ENCODE measurements at regions not wholly inside any gene's neighbourhood (a gene's known extent, or its start where the extent isn't known, plus 50 kb on each side); places are given as distances from the start of the nearest gene placed in this dataset.

DNA sequence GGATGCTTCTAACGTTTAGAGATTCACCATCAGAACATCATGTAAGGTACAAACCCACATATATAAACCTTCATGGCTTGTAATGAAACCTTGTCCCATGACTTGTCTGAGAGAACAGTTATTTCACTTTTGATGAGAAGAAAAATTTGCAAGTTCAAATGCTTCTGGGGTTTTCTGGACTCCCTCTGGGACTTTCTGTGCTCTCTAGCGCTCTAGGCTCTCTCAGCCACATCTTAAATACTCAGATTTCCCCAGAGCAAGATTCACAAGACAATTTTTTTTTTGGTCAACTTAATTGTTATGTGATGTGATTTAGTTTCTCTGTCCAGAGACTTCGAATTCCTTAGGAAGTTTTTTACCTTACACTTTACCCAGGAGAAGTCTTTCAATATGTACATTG is 282.8 kb upstream of the EDNRB start:
- DNase-seq = no peak

DNA sequence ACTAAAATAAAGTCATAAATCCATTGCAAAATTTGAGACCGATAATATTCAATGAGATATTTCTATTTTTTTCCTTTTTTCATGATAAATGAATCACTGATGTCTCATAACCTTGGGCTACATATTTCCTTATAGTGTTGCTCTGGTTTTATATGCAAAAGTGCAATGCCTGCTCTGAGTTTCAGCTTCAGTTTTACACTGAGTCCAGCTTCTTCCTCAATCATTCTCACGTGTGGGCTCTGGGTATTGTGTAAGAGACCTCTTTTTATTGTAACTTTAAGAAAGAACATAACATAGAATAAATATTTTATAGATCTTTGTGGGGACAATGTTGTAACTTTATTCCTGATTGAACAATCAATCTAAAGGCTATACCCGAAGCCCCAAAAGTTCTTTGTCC is 280.2 kb upstream of the EDNRB start:
- DNase-seq = no peak

DNA sequence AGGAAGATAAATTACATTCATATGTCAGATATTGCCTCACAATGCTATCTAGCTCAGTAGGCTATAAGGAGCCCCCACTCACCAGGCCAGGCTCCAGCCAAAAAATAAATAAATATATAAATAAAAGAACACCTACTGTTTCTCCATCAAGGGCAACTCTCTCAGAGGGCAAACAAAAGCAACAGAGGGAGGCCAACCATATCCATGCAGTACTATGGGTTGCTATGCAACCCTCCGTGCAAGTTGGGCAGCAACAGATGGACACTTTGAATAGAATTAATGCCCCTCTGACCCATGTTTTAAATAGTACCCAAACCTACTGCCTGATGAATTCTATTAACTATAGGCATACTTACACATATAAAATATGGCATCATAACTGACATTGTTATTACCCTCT is 279.8 kb upstream of the EDNRB start:
- DNase-seq = no peak

DNA sequence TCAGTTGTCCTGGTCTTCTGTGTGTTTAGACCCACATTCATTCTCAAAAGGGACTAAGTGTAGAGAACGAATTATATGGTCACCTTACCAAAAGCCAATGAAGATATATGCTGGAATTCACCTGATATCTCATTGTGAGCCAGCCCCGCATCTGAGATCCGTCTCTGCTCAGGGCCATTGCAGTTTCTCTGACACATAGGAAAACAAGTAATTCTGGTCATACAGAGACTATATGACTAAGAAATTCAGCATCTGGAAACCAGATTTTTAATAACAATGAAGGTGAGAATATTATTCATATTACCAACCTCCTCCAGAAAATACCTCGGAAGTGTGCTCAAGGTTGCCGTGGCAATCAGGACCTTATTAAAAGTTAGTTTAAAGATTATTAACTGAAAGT is 278.6 kb upstream of the EDNRB start:
- no peak for DNase-seq

DNA sequence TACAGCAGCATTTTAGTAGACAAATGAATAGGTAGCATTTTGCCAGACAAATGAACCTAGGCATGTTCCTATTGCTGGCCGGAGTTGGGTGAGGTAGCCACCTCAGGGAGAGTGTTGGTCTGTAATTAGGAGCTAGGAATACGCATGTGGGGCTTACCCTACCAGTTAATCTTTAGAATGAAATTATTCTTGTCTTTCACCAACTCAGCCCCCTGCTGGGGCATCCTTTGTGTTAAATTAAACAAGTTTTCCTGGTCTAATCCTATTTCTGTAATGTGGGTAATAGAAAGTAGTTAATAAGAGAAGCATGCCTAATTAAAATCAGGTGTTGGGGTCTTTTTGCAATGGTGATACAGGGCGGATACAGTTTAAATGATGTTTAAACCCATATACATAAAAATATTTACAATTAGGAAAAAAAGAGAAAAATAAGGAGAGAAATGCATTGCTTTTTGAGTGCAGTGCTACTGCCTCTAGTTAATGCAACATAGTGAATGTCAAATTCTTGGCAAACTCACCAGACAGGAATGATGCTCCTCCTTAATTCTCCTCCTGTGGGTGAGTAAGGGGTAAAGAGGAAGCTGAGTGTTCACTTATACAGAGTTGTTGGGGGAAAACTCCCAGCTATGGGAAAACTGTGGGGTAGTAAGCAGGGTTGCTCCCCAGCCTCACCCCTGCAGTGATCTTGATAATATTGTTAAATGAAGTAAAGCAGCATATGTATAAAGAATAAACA is 276.4 kb upstream of the EDNRB start:
- DNase-seq = no peak

DNA sequence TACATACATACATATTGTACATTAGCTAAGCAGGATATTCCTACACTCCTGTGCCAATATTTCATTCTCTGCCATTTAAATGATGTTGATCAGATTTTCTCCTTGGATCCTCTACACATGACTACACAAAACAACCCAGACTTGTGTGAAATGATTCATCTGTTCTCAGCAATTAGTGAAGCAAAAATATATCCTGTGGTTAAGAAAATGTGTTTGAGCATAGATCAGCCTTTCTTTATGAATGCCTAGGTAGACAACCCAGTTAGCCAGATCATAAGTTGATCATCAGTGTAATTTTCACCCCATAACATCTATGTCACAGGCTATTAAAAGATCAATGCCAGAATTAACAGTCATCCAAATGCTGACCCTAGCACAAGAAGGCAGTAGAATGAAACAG is 275.2 kb upstream of the EDNRB start:
- DNase-seq = no peak

DNA sequence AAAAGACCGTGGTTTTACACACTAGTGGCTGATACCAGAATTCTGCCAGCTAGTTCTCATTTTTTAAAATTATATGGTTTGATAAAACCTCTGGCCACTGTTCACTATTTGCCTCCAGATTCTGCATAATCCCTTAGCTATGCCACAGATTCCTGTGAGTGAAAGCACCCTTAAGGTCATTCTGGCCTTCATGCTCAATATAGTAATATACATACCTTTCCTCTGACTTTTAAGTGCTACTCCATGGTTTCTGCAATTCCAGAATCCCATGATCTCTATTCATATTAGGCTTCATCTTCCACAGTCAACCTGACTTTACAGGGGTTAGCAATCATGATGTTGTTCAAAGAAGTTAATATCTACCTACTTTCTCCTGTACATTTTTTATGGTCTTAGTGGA is 274.1 kb upstream of the EDNRB start:
- no peak for DNase-seq

DNA sequence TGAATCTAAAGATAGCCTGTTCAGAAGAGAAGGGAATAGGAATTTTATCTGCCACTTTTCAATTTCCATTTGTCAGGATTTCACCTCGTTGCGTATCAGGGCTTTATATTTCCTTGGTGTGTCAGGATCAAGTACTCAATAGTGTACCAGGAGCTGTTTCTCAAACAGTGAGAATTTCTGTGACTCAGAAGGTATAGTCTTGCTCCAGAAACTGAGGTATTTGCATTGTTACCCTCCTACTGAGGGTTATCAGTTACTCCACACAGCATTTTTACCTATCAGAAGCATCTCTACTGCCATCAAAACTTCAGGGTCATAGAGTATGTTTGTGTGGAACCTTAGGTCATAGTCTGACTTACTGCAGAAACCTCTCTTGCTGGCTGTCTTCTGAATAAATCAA is 271.7 kb upstream of the EDNRB start:
- DNase-seq = no peak

DNA sequence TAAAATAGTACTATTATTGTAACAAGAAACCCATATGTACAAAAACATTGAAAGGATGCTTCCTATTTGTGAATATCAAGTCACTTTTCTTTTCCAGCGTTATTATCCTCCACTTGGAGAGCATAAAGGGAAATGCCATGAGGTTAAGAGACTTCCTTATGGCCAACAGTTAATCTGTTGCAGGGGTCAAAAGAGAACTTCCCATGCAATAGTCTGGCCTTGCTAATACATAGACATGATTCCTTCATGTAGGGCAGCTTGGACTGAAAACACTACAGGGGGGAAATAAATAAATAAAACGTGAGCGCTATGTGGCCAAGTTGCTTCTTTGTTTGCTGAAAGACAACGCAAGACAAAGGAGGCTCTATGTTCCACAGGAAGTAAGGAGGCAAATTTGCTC is 269.1 kb upstream of the EDNRB start:
- no peak for DNase-seq

DNA sequence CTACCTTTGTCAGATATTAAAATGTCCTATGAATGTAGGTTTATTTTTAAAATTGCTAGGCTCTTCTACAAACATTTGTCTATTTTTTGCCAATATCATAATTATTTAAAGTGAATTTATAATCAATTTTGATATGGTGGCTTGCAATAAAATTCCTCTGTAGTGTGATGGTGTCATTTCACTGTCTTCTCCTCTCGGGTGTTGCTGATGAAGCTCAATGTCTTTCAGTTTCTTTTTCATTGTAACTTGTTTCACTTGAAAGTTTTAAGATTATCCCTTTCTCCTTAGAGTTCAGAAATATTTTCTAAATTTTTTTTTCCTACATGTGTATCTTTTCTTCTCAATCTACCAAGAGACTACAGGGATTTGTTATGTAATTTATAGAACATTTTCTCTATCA is 267.1 kb upstream of the EDNRB start:
- no peak for DNase-seq

DNA sequence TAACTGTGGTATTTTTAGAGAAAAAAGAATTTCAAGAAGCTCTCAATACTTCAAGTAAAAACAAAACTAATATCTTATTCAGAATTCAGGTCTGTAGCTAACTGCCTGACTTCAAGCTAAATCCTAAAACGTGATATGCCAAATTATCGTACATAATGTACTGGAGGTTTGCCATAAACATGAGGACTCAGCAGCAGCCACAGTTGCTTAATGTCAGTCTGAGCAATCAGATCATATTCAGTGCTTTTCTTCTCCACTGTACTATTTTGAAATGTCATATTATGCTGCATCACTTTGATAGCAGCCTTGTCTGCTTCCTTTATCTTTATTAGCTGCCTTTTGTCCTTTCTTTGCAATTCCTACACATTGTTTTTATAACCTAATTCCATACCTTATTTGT is 265.1 kb upstream of the EDNRB start:
- DNase-seq = no peak

DNA sequence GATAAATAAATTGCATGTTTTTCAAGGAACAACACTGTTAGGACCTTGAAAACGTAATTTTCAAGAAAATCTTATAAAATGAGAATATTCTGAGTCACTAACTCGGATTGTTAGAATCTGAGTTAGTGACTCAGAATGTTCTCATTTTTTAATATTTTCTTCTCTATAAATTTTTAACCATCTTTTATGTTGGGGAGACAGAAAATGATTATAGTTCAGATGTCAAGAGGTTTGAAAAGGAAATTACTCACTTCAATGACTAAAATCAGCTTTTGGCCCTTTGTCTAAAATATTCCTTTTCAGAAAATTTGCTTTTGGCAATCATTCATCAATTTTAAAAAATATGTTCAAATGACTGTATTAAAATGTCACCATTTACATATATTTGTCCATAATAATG is 264.2 kb upstream of the EDNRB start:
- no peak for DNase-seq

DNA sequence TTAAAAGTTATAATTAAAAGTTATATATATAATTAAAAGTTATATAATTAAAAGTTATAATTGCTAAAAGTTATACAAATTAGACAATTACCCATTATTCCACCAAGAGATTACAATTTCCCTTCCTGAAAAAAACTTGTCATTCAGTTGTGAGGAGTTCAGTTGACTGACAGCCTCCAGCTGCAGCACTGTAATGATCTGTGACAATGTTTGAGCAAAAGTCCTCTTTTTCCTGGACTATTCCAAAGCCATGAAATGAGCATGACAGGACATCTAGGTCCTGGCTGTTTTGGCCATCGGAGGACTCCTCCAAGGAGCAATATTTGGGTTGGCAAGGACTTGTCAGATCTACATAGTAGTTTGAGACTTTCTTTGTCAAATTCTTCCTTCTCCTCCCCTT is 258.7 kb upstream of the EDNRB start:
- no peak for DNase-seq

DNA sequence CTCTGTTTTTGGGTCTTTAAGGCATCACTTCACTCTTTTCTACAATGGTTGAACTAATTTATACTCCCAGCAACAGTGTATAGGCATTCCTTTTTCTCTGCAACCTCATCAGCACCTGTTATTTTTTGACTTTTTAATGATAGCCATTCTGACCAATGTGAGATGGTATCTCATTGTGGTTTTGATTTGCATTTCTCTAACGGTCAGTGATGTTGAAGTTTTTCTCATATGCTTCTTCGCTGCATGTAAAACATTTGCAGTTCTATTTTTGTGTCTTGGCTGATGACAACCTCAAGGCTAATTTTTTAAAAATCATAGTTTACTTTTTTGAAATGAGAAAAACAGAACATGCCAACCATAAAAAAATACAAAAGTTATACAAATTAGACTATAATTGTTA is 258.2 kb upstream of the EDNRB start:
- DNase-seq = no peak

DNA sequence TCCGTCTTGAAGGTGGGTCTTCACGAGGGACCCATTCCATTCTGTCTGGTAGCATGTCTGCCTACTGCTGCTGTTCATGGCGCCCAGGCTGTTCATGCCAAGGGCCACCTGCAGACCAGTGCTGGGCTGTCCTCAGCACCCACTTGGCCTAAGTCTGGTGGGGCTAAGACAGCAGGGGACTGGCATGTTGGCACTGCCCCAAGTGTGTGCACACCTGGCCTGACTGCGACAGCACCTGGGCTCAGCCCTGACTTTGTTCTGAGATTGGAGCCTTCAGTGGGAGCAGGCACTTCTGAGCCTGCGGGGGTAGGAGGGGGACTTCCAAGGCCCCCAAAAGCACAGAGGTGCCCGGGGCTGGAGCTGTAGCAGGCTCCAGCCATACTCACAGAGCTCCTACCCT is 250.8 kb upstream of the EDNRB start:
- no peak for DNase-seq

DNA sequence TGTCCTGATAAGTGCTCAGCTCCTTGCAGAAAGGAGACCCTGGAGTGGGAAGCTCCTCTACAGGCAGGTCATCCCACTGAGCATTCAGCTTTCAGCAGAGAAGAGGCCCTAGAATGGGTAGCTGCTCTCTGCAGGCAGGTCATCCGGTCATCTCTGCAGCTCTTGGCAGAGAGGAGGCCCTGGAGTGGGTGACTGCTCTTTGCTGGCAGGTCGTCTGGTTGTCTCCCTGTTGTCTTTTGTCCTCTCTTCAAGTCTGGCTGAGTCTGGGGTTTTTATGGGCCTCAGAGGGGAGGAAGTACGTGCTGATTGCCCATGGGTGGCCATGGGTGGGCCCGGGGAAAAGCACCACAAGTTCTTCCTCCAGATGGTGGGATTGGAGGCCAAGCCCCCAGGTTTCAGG is 250.3 kb upstream of the EDNRB start:
- DNase-seq = no peak

DNA sequence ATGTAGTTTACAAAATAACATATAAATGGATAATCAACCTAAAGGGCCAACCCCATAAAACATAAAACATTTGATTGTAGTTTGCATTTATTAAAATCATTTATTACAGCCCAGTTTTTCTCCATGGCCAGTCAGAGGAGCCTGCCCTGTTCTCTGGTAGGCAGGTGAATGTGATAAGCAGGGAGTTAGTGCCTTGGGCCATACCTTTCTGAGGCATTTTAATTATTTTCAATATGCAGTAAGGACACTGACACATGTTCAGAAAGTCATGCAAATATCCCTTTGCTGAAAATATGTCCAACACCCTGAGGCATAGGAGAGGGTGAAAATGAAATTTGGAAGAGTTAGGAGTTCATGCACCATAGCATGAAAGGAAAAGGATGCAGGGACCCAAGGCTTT is 242.6 kb upstream of the EDNRB start:
- no peak for DNase-seq

DNA sequence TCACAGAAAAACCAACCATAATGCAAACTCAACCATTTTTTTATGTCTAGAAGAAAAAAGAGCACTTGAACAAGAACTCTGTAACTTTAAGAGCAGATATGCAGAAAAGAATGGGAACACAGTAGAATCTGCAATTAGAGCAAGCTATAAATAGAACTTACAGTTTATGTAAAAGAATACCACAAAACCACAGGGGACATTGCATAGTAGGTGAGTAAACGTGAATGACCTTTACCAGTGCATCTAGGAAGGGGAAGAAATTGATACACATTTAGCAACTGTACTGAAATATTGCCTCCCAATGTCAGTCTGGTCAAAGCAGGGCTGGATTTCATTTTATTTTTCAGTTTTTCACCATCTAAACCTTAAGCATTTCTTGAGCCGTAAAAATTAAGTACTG is 242.2 kb upstream of the EDNRB start:
- DNase-seq = no peak

DNA sequence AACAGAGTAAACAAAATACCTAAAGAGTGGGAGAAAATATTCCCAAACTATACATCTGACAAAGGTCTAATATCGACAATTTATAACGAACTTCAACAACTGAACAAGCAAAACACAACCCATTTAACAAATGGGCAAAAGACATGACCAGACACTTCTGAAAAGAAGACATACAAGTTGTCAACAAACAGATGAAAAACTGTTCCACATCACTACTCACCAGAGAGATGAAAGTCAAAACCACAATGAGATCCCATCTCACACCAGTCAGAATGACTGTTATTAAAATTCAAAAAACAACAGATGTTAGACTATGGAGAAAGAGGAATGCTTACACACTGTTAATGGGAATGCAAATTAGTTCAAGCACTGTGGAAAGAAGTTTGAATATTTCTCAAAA is 233.8 kb upstream of the EDNRB start:
- DNase-seq = no peak

DNA sequence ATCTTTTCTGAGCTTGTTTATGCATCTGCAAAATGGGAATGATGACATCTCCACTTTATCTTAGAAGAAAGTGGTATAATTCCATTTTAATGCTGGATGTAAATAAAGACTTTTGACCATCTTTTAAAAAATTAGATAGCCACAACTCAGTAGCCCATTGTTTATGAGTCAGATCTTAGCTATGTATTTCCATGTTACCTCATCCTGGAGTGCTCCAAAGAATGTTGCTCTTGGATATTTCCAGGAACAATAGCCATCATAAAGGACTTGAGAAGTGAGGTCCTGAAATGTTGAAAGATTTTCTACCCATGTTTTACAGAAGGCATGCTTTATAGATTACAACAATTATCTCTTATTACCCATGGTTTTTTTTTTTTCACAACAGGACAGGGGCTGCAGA is 229.3 kb upstream of the EDNRB start:
- DNase-seq = no peak

DNA sequence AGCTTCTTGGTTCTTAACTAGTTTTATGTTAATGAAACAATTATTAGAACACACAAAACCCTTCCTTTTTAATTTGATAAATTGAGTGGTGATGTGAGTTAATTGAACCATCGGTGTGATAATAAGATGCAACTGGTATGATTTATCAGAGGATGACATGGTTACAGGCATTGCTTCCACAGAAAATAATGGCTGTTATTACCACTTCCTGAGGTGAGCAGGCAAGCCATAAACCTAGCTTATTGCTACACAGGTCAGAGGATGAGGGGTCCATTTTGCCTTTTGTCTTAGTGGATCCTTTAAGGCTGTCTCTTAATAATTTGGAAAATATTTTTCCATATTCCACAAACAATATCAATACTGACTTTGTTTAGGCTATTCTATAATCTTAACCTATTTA is 226.6 kb upstream of the EDNRB start:
- no peak for DNase-seq

DNA sequence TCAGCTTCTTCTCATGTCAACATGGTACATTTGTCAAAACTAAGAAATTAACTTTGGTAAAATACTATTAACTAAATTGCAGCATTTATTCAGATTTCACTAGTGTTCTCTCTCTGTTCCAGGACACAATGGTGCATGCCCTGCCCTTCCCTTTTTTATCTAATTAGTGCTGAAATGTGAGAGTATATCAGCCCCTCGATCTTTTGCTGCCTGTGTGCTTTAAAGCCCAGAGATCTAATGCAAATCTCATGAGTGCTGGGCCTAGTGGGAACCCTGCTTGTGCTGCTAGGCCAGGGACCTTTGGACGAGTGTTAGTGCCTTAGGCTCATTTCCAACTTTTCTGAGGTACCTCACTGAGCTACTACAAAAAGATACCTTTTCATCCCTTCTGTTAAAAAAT is 221.1 kb upstream of the EDNRB start:
- no peak for DNase-seq

DNA sequence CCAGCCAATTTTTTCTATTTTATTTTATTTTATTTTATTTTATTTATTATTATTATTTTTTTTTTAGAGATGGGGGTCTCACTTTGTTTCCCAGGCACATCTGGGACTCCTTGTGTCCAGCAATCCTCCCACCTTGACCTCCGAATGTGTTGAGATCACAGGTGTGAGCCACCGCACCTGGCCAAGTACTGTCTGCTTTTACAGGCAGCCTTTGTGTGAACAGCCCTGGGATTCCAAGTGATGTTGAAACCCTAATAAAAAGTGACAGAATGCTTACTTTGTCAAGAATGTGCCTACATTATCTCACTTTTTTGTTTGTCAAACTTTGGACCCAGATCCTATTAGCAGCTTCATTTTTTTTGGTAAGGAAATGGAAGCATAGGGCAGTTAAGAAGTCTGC is 220.1 kb upstream of the EDNRB start:
- no peak for DNase-seq

DNA sequence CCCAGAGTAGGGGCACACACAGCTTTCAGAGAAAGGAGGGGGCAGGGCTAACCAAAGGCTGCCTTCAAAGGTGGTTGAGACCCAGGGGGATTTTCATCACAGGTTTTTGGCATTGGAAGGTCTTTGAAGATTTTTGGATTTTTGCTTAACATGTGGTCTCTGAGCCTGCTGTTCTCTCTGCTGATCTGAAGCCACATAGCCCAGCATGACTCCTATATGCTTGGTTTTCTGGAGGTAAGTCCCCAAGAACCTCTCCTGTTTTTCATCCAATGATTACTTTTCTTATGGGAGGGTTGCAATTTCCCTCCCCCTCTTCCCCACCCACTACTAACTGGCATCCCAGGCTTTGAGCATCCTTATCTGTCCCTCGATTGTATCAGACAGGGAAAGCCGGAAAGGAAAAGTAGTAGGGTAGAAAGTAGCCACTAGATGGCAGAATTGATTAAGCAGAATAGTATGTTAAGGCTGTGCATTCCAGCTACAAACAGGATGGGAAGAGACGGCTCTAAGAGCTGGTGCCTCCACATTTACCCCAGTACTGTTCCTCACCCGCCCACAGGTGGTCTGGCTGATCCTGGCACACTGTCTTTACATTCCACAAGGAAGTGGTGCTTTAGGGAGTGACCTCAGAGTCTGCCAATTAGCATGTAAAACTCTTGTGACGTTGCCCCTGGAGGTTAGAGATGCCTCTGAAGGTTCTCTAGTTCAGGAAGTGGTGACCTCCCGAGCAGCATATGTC is 218.9 kb upstream of the EDNRB start:
- peak; percentile 2 to 32 for DNase-seq

DNA sequence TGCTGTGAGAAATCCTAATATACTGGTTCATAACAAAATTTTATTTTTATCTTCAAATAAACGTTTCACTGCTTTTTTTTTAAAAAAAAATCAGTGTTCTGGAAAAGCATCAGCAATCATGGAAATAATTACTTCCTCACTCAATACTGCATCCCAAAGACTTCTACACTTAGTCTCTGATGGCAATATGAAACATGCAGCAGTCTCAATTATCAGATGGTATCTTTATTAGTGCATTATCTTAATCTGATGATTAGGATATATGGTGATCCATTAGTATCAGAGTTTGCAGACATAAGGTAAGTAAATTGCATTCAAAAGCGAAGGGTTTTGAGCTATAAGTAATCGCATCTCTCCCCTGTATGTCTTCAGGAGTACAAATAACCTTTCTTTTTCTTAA is 218.3 kb upstream of the EDNRB start:
- no peak for DNase-seq
